Glomerular endothelial cell (primary cell): ENCODE measurements at regions not wholly inside any gene's neighbourhood (a gene's known extent, or its start where the extent isn't known, plus 50 kb on each side); places are given as distances from the start of the nearest gene placed in this dataset.

Experiments used
- DNase-seq: peaks from one replicate; pipeline ENCODE4 v3.0.0-alpha.2; 2011; ENCODE audit warnings: low read depth, low spot score; ENCODE audit errors: extremely low read depth

- DNase-seq, result no peak
Observed at GRCh38 chr2:20559277-20559676, 91.6 kb downstream of the HS1BP3 start.

DNA sequence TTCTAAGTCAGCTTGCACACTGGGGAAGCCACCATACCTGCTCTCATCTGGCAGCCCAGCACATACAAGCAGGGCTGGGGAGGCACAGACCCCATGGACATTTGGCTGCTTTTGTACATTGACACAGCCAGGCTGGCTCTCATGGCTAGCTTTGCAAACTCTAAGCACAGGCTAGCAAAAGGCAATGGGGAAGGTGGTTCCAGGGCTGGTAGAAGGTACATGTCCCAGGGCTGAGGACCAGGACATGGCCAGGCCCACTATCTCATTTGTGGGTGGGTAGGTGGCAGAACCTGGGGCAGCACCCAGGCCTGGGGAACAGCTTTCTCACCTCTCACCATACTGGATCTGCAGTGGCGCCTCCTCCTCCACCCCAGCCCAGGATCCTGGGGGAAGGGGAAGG, 90.9 kb downstream of the HS1BP3 start:
- DNase-seq, result no peak

- DNase-seq, result no peak
Observed at GRCh38 chr2:20560891-20561636, 89.8 kb downstream of the HS1BP3 start.

- DNase-seq, result no peak
Observed at GRCh38 chr2:20561637-20562454, 89.1 kb downstream of the HS1BP3 start.

- DNase-seq, result no peak
Observed at GRCh38 chr2:20562540-20563225, 88.2 kb downstream of the HS1BP3 start.

DNA sequence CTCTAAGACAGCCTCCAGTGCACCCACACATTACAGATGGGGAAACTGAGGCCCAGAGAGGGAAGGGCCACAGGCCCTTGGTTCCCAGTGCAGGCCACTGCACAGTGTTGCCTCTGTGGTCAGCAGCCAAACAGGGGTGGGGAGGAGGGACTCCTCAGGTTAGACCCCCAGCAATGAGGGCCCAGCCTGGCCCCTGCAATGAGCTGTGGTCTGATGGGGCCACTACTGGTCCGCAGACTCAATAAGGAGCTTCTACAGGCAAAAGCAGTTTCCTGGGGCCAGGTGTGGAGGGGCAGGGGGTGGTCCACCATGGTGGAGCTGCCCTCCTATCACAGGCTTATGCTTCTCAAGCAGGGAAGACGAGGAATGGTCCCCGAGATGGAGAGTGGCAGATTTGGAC, 87.6 kb downstream of the HS1BP3 start:
- no peak for DNase-seq

DNA sequence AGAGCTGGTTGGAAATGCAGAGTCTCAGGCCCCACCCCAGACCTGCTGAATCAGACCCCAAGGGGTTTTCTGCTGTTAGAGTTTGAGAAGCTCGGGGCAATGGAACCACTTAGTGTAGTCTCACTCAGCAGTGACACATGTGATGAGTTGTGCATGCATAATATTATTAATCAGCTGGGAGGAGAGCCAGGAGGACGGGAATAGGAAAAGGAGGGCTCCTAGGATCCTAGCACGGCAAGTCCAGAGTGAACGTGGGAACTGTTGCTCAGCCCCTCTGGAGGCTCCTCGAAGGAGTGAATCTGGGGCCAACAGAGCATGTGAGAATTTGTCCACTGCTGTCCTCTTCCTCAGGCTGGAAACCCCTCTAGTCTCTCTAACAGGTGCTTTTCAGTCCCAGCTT, 87.1 kb downstream of the HS1BP3 start:
- no peak for DNase-seq

- DNase-seq, result no peak
Observed at GRCh38 chr2:20565101-20565622, 85.7 kb downstream of the HS1BP3 start.

DNA sequence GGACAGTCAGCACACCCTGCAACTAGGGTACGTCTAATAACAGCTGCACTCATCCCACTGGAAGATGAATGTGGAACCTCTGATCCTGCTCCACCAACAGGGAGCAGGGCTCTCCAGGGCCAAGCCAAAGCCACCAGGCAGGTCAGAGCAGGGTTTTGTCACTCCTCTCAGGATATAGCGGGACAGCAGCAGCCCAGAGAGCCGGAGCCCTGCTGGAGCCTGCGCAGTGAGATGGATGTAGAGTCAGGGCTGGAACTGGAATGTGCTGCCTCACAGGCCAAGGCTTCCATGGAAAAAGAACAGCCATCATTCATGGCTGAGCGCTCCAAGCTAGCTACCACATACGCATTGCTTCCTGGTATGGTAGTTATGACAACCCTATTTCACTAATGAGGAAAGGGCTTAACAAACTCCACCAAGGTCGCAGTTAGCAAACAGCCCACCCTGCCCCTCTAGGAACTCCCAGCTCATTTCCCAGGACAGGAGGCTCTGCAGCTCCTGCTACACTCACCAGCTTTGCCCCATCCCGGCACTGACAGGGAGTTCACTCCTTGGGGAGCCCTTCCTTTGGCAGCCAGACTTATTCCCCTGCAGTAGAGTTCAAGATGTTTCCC, 85.2 kb downstream of the HS1BP3 start:
- DNase-seq, result no peak

DNA sequence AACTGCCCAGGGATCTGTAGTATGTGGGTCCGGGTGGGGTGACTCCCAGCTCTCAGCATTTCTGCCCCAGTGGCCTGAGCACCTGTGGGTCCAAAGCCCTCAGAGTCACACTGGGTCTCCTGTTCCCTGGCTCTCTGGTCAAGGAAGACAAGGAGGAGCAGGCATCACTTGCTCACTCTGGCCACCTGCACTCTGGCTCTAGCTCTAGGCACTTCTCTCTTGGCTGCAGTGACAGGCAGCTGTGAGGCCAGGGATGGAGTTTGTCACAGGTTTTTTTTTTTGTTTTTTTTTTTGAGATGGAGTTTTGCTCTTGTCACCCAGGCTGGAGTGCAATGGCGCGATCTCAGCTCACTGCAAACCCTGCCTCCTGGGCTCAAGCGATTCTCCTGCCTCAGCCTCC, 84.6 kb downstream of the HS1BP3 start:
- no peak for DNase-seq

DNA sequence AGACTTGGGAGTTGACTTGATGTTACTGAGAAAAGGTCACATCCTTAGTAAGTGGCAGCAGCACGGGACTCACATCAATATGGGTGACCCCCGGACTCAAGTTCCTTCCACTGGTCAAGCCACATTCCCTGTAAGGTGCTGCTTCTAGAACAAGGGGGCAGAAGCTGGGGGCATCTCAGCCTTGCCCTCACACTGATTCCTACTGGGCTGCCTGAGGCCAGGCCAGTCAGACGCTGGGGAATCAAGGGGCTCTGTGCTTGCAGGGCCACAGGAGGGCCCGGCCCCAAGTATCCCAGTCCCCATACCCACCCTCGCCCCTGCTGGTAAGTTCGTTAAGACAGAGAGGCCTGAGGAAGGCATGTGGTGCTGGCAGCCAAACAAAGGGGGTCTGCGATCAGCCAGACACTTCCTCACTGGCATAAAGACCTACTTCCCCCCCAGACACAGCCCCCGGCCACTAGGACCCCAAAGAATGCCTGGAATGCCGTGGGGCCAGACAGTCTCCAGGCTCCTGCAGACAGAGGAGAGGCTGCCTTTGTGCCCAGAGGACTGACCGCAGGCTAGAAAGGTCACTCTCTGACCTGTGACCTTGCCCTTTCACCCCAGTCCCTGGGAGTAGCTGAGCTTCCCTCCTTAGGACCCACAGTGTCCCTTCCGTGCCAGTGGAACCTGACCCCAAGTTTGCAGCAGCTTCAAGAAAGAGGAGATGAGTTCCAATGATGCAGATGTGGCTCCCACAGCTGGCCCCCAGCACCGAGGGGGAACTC, 83.6 kb downstream of the HS1BP3 start:
- DNase-seq, result no peak
